NB4 (cell line): ENCODE measurements at regions not wholly inside any gene's neighbourhood (a gene's known extent, or its start where the extent isn't known, plus 50 kb on each side); places are given as distances from the start of the nearest gene placed in this dataset.

Experiments used
- CTCF ChIP-seq: IDR thresholded peaks from one replicate; pipeline ENCODE4 v1.5.1; 2012; ENCODE audit warnings: low read depth, low read length
- POLR2A ChIP-seq: IDR thresholded peaks from 2 replicates; pipeline ENCODE4 v1.6.1; 2011; ENCODE audit warnings: mild to moderate bottlenecking; ENCODE audit not compliant: insufficient read length; ENCODE audit errors: extremely low read depth

- TF ChIP-seq POLR2A (no peak), CTCF (no peak)
These were observed 218.0 kb downstream of the THBS2 start for GRCh38 chr6:169035385-169036240.
